ENCODE measurements at regions not wholly inside any gene's neighbourhood (a gene's known extent, or its start where the extent isn't known, plus 50 kb on each side); places are given as distances from the start of the nearest gene placed in this dataset.

- dilution Hi-C loops (cut with HindIII; ENCODE audit: low sequenced_read_pairs, unreplicated experiment): no loop called here
- H4K20me1 ChIP-seq (ENCODE audit: insufficient read depth, low read length): no peaks in the 10 kb centered on the region
- no peak overlapping the region for H2BK120ac ChIP-seq (ENCODE audit: low read depth, low read length)
- no peaks in the 10 kb centered on the region for H3K27me3 ChIP-seq (ENCODE audit: control insufficient read depth, insufficient read depth, low read length)
- BruUV-seq (replicated peaks): no TSS peak
- POLR2A ChIA-PET (ENCODE audit: unreplicated experiment): no interaction called here
- no peak overlapping the region for H3K27ac ChIP-seq (ENCODE audit: insufficient read depth, low read length)
- no peak overlapping the region for H3K18ac ChIP-seq (ENCODE audit: low read depth, low read length)
- H2AFZ ChIP-seq (replicated peaks; ENCODE audit: low read length, poor library complexity): no peak overlapping the region
- H3K79me1 ChIP-seq (ENCODE audit: low read depth in 1 of 2, low read length in 2 of 2): no peaks in the 10 kb centered on the region
- no peak overlapping the region for H2BK5ac ChIP-seq (ENCODE audit: low read depth, low read length, poor library complexity, severe bottlenecking)
- H4K8ac ChIP-seq (ENCODE audit: low read depth in 2 of 2, low read length in 2 of 2): no peak overlapping the region
- peaks cover 42% of the 10 kb centered on the region for H3K9me3 ChIP-seq (ENCODE audit: control insufficient read depth, insufficient read depth, low read length)
- ATAC-seq (ENCODE audit: low read depth): no peak
- H2BK15ac ChIP-seq (ENCODE audit: low read depth, low read length): no peak overlapping the region
- no peak for TF ChIP-seq POLR2A (IDR thresholded peaks at IDR 0.05; ENCODE audit: low read depth, low read length)
- TF ChIP-seq SMC3 (IDR thresholded peaks at IDR 0.05; ENCODE audit: low read depth, low read length): no peak
- TF ChIP-seq BHLHE40 (IDR thresholded peaks at IDR 0.05; ENCODE audit: low read depth, low read length): no peak
- TF ChIP-seq RAD21 (IDR thresholded peaks at IDR 0.05; ENCODE audit: low read length): no peak
- no peak for TF ChIP-seq MAFK (IDR thresholded peaks at IDR 0.05; ENCODE audit: low read depth, low read length)
- TF ChIP-seq ELK1 (IDR thresholded peaks at IDR 0.05; ENCODE audit: borderline replicate concordance, low read depth, low read length): no peak
- TF ChIP-seq RCOR1 (IDR thresholded peaks at IDR 0.05; ENCODE audit: insufficient replicate concordance, low read length): no peak
- TF ChIP-seq CTCF (conservative IDR thresholded peaks at IDR 0.05; ENCODE audit: low read depth, low read length): no peak
- no peak for TF ChIP-seq FOS (IDR thresholded peaks at IDR 0.05; ENCODE audit: low read depth, low read length)
- no peak for TF ChIP-seq RFX5 (IDR thresholded peaks at IDR 0.05; ENCODE audit: low read depth, low read length)
- TF ChIP-seq USF2 (IDR thresholded peaks at IDR 0.05; ENCODE audit: low read depth, low read length): no peak
- TF ChIP-seq CEBPB (IDR thresholded peaks at IDR 0.05; ENCODE audit: low read depth, low read length): no peak
- no peak for TF ChIP-seq NFE2L2 (IDR thresholded peaks at IDR 0.05; ENCODE audit: low read depth, low read length)
- H2AK9ac ChIP-seq (replicated peaks; ENCODE audit: low read depth, low read length, poor library complexity): no peak overlapping the region
- no peak overlapping the region for H3K14ac ChIP-seq (replicated peaks; ENCODE audit: low read depth, low read length)
- H4K91ac ChIP-seq (ENCODE audit: insufficient read depth, low read depth, low read length): no peak overlapping the region
- no peaks in the 10 kb centered on the region for H3K9me1 ChIP-seq (ENCODE audit: insufficient read depth, low read length)
- H4K5ac ChIP-seq (ENCODE audit: low read depth, low read length): no peak overlapping the region
- no peak overlapping the region for H3K4ac ChIP-seq (ENCODE audit: low read depth, low read length)
- no peak overlapping the region for H3K9ac ChIP-seq (ENCODE audit: low read depth, low read length)
- no peak overlapping the region for H3K56ac ChIP-seq (ENCODE audit: extremely low read depth, insufficient read depth, low read length)
- H3K23ac ChIP-seq (ENCODE audit: low read depth, low read length): no peak overlapping the region
- H3K4me3 ChIP-seq (ENCODE audit: insufficient read depth, low read depth, low read length): no peak overlapping the region
- in situ Hi-C loops (cut with MboI; ENCODE audit: low sequenced_read_pairs): no loop called here
- DNase-seq: no peak
- intact Hi-C loops (cut with micrococcal nuclease): no loop called here
- CTCF ChIA-PET: no interaction called here
- no peaks in the 10 kb centered on the region for H3K4me1 ChIP-seq (ENCODE audit: control insufficient read depth, insufficient read depth, low read length)
- WGBS, 2 experiments (ENCODE audit: extremely low coverage in 2 of 2, insufficient read length in 1 of 2): no CpG with 5 or more reads among the region's 4 CpGs
- H3K36me3 ChIP-seq (ENCODE audit: control insufficient read depth, insufficient read depth, low read length): no peaks in the 10 kb centered on the region
- no peak overlapping the region for H3K4me2 ChIP-seq (ENCODE audit: low read depth, low read length)
- no peak overlapping the region for H2AK5ac ChIP-seq (ENCODE audit: low read depth, low read length)
- H2BK20ac ChIP-seq (ENCODE audit: low read depth, low read length): no peak overlapping the region
Observed at GRCh38 chr1:4523551-4523950, 130.9 kb upstream of the AJAP1 start.
